Panc1 (cell line): ENCODE measurements at regions not wholly inside any gene's neighbourhood (a gene's known extent, or its start where the extent isn't known, plus 50 kb on each side); places are given as distances from the start of the nearest gene placed in this dataset.

ENCODE experiments used
- ATAC-seq: fragments of 200-7000 bp; cut with Tn5 transposase; 2 replicates; pipeline ENCODE4 v1.9.1; 2020; ENCODE audit warnings: mild to moderate bottlenecking, moderate library complexity
- BruUV-seq: library from RNA; stranded (reverse); fragments of 400-500 nt; replicated peaks from 2 replicates; lab custom pipeline; 2021; lab: Mats Ljungman, UMichigan
- CTCF ChIA-PET: fragments of 300-600 bp; sonication (Branson Sonifier 250); formaldehyde crosslinking; loops from one replicate; lab custom pipeline; 2022; ENCODE audit warnings: antibody characterized with exemption; lab: Charles Lee
- POLR2A ChIA-PET: fragments of 300-600 bp; sonication (Branson Sonifier 250); formaldehyde crosslinking; loops from one replicate; lab custom pipeline; 2022; ENCODE audit warnings: antibody characterized with exemption; lab: Charles Lee
- DNase-seq: peaks from one replicate; pipeline ENCODE4 v3.0.0-alpha.2; 2010; ENCODE audit warnings: low read depth, low spot score
- H3K27ac ChIP-seq: 2 replicates; pipeline ENCODE4 v1.5.1; 2011; ENCODE audit warnings: mild to moderate bottlenecking, low read length, inconsistent platforms
- H3K27me3 ChIP-seq: fragments of 200-500 bp; sonication (Bioruptor generic); 2 replicates; pipeline ENCODE4 v1.6.0; 2014; ENCODE audit warnings: low read length, inconsistent platforms; ENCODE audit not compliant: control insufficient read depth, insufficient read depth
- H3K36me3 ChIP-seq: fragments of 200-500 bp; sonication (Bioruptor generic); 2 replicates; pipeline ENCODE4 v1.5.1; 2014; ENCODE audit warnings: inconsistent platforms, mild to moderate bottlenecking, low read length, moderate library complexity; ENCODE audit not compliant: control insufficient read depth, insufficient read depth
- H3K4me1 ChIP-seq: 2 replicates; pipeline ENCODE4 v1.5.1; 2011; ENCODE audit warnings: inconsistent platforms, mild to moderate bottlenecking, low read length, moderate library complexity; ENCODE audit not compliant: control insufficient read depth, insufficient read depth
- H3K4me3 ChIP-seq, 2 experiments: 2 replicates each; pipeline ENCODE4 v1.5.1; 2011 to 2012; ENCODE audit warnings: low read depth in 2 of 2, low read length in 2 of 2, mild to moderate bottlenecking in 2 of 2, inconsistent platforms in 1 of 2, moderate library complexity in 1 of 2
- H3K9me3 ChIP-seq: fragments of 200-500 bp; sonication (Bioruptor generic); 2 replicates; pipeline ENCODE4 v1.5.1; 2014; ENCODE audit warnings: low read depth, mild to moderate bottlenecking, inconsistent platforms, low read length, moderate library complexity; ENCODE audit not compliant: control insufficient read depth, insufficient read depth
- POLR2AphosphoS5 ChIP-seq: IDR thresholded peaks from 2 replicates; pipeline ENCODE4 v1.6.1; 2012; ENCODE audit warnings: mild to moderate bottlenecking, low read depth, low read length, moderate library complexity
- SIN3A ChIP-seq: IDR thresholded peaks from 2 replicates; pipeline ENCODE4 v1.6.1; 2012; ENCODE audit warnings: low read depth, mild to moderate bottlenecking, low read length, moderate library complexity, borderline replicate concordance; ENCODE audit not compliant: insufficient read depth
- TCF7L2 ChIP-seq: IDR thresholded peaks from 2 replicates; pipeline ENCODE4 v1.6.1; 2011; ENCODE audit warnings: mild to moderate bottlenecking, low read depth, low read length, inconsistent platforms
- in situ Hi-C: cut with HindIII; loops from 2 replicates; pipeline ENCODE4 v1.10.0; 2016; ENCODE audit warnings: low sequenced_read_pairs, low pct_unique_long_range_greater_than_20kb
- intact Hi-C: fragments of 100-400 bp; cut with micrococcal nuclease; formaldehyde crosslinking; loops from one replicate; pipeline ENCODE4 v1.10.0; 2022; ENCODE audit not compliant: unreplicated experiment
- TF ChIP-seq, protein P1 (sequence below), 2 experiments: IDR thresholded peaks; 2 replicates each; pipeline ENCODE4 v1.6.1; 2011 to 2012; ENCODE audit warnings: low read depth in 2 of 2, control low read depth in 1 of 2, low read length in 1 of 2, mild to moderate bottlenecking in 1 of 2, moderate library complexity in 1 of 2; ENCODE audit not compliant: insufficient read depth in 1 of 2
- TF ChIP-seq, protein P2 (sequence below): fragments of 450-650 bp; IDR thresholded peaks from 2 replicates; pipeline ENCODE4 v1.5.1; 2017; ENCODE audit warnings: mild to moderate bottlenecking

DNA sequence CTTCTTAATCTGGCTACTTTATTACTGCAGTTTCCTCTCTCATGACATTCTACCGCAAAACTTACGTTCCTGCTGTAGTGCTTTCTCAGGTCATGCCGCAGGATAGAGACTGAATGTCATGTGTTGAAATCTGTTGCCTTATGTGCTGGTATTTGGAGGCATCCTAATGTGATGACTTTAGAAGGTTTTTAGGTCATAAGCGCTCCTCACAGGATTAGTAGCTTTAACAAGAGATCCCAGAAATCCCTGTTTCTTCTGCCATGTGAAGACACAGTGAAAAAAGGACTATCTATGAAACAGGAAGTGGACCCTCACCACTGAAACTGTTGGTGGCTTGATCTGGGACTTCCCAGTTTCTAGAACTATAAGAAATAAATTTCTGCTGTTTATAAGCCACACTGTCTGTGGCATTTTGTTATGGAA lies 209.3 kb downstream of the LACC1 start:
- H3K4me3 ChIP-seq: no peak overlapping the region
- BruUV-seq: no TSS peak
- CTCF ChIA-PET: no interaction called here
- no peaks in the 10 kb centered on the region for H3K27me3 ChIP-seq
- no peak for ATAC-seq
- TF ChIP-seq TCF7L2: no peak
- TF ChIP-seq, protein P1, sequence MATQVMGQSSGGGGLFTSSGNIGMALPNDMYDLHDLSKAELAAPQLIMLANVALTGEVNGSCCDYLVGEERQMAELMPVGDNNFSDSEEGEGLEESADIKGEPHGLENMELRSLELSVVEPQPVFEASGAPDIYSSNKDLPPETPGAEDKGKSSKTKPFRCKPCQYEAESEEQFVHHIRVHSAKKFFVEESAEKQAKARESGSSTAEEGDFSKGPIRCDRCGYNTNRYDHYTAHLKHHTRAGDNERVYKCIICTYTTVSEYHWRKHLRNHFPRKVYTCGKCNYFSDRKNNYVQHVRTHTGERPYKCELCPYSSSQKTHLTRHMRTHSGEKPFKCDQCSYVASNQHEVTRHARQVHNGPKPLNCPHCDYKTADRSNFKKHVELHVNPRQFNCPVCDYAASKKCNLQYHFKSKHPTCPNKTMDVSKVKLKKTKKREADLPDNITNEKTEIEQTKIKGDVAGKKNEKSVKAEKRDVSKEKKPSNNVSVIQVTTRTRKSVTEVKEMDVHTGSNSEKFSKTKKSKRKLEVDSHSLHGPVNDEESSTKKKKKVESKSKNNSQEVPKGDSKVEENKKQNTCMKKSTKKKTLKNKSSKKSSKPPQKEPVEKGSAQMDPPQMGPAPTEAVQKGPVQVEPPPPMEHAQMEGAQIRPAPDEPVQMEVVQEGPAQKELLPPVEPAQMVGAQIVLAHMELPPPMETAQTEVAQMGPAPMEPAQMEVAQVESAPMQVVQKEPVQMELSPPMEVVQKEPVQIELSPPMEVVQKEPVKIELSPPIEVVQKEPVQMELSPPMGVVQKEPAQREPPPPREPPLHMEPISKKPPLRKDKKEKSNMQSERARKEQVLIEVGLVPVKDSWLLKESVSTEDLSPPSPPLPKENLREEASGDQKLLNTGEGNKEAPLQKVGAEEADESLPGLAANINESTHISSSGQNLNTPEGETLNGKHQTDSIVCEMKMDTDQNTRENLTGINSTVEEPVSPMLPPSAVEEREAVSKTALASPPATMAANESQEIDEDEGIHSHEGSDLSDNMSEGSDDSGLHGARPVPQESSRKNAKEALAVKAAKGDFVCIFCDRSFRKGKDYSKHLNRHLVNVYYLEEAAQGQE (IDR thresholded peaks at IDR 0.05; ENCODE audit: insufficient read depth in 1 of 2, low read depth in 2 of 2, low read length in 1 of 2): no peak
- H3K9me3 ChIP-seq: no peaks in the 10 kb centered on the region
- H3K36me3 ChIP-seq: no peaks in the 10 kb centered on the region
- in situ Hi-C loops: no loop called here
- no peaks in the 10 kb centered on the region for H3K4me1 ChIP-seq
- POLR2A ChIA-PET: no interaction called here
- DNase-seq: no peak
- intact Hi-C loops: no loop called here
- H3K27ac ChIP-seq: no peak overlapping the region

DNA sequence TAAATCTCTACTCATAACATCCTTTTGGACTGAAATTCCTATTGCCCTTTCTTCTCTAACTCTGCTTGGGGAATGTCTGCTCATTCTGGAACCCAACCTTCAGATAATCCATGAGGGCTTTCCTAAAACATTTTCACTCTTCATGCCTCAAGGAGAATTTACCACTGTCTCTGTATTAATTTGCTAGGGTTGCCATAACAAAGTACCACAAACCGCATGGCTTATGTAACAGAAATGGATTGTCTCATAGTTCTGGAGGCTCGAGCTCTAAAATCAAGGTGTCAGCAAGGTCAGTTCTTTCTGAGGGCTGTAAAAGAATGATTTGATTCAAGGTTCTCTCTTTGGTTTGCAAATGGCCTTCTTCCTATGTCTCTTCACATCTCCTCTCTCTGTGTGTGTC lies 209.7 kb downstream of the LACC1 start:
- ChIA-PET CTCF (no interaction called here), POLR2A (no interaction called here)
- Histone ChIP-seq H3K27ac (no peak overlapping the region), H3K4me3 (no peak overlapping the region), H3K36me3 (no peaks in the 10 kb centered on the region), H3K27me3 (no peaks in the 10 kb centered on the region), H3K9me3 (no peaks in the 10 kb centered on the region), H3K4me1 (no peaks in the 10 kb centered on the region)
- no TSS peak for BruUV-seq
- in situ Hi-C loops: no loop called here
- ATAC-seq (no peak), DNase-seq (no peak)
- intact Hi-C loops: no loop called here
- no peak for TF ChIP-seq POLR2AphosphoS5
- no peak for TF ChIP-seq TCF7L2
- TF ChIP-seq, protein P2, sequence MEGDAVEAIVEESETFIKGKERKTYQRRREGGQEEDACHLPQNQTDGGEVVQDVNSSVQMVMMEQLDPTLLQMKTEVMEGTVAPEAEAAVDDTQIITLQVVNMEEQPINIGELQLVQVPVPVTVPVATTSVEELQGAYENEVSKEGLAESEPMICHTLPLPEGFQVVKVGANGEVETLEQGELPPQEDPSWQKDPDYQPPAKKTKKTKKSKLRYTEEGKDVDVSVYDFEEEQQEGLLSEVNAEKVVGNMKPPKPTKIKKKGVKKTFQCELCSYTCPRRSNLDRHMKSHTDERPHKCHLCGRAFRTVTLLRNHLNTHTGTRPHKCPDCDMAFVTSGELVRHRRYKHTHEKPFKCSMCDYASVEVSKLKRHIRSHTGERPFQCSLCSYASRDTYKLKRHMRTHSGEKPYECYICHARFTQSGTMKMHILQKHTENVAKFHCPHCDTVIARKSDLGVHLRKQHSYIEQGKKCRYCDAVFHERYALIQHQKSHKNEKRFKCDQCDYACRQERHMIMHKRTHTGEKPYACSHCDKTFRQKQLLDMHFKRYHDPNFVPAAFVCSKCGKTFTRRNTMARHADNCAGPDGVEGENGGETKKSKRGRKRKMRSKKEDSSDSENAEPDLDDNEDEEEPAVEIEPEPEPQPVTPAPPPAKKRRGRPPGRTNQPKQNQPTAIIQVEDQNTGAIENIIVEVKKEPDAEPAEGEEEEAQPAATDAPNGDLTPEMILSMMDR: no peak
- TF ChIP-seq, protein P1 (IDR thresholded peaks at IDR 0.05; ENCODE audit: insufficient read depth in 1 of 2, low read depth in 2 of 2, low read length in 1 of 2): no peak
- no peak for TF ChIP-seq SIN3A
